Gastroesophageal sphincter (tissue), 4 donors: ENCODE measurements at regions not wholly inside any gene's neighbourhood (a gene's known extent, or its start where the extent isn't known, plus 50 kb on each side); places are given as distances from the start of the nearest gene placed in this dataset.
"Not testable (repeated sequence)": the region's sequence is repeated elsewhere in the genome, so short reads cannot be mapped to it uniquely, and the experiment has no call there.

ENCODE experiments used
- ATAC-seq: fragments of 150-250 bp; one replicate; pipeline ENCODE4 v1.9.1; 2016; ENCODE audit warnings: mild to moderate bottlenecking, moderate library complexity
- H3K27ac ChIP-seq, 4 donors: fragments of 200-600 bp; sonication (generic) in 3 of 4; 1 replicate in 3 of 4; 2 replicates in 1 of 4; pipeline ENCODE4 v1.5.1; 2016 to 2019
- H3K27me3 ChIP-seq: fragments of 200-600 bp; sonication (generic); one replicate; pipeline ENCODE4 v1.5.1; 2019
- H3K36me3 ChIP-seq, 2 donors: fragments of 200-600 bp; sonication (generic); one replicate each; pipeline ENCODE4 v1.5.1; 2019; ENCODE audit warnings: control low read depth in 1 of 2
- H3K4me1 ChIP-seq, 3 donors: fragments of 200-600 bp; sonication (generic); 1 replicate in 2 of 3; 2 replicates in 1 of 3; pipeline ENCODE4 v1.5.1; 2016 to 2019; ENCODE audit warnings: control low read depth in 2 of 3
- H3K4me3 ChIP-seq, 2 donors: fragments of 200-600 bp; sonication (generic); one replicate each; pipeline ENCODE4 v1.5.1; 2019; ENCODE audit warnings: mild to moderate bottlenecking in 1 of 2, moderate library complexity in 1 of 2
- H3K9me3 ChIP-seq, 3 donors: fragments of 200-600 bp; sonication (generic); one replicate each; pipeline ENCODE4 v1.5.1; 2017 to 2019; ENCODE audit warnings: control low read depth in 2 of 3
- EP300 ChIP-seq: sonication (generic); formaldehyde crosslinking; IDR thresholded peaks from one replicate; pipeline ENCODE4 v1.6.1; 2017; ENCODE audit warnings: antibody characterized with exemption, mild to moderate bottlenecking
- POLR2A ChIP-seq, 2 donors: fragments of 450-650 bp; IDR thresholded peaks; one replicate each; pipeline ENCODE4 v1.6.1; 2017; ENCODE audit warnings: antibody characterized with exemption in 2 of 2, mild to moderate bottlenecking in 2 of 2, moderate library complexity in 1 of 2
- POLR2AphosphoS5 ChIP-seq: sonication (generic); formaldehyde crosslinking; IDR thresholded peaks from one replicate; pipeline ENCODE4 v1.6.1; 2017; ENCODE audit warnings: antibody characterized with exemption
- WGBS, 2 donors: methylation state at CpG; one replicate each; pipeline ENCODE4 v1.1.5; 2018; ENCODE audit warnings: low coverage in 1 of 2; 5-methylcytosine and 5-hydroxymethylcytosine counted together
- TF ChIP-seq, protein P1 (sequence below), 4 experiments: fragments of 200-600 bp in 2 of 4; fragments of 450-650 bp in 2 of 4; sonication (generic) in 1 of 4; IDR thresholded peaks; one replicate each; pipeline ENCODE4 v1.5.1; 2017 to 2019; ENCODE audit warnings: antibody characterized with exemption in 4 of 4, mild to moderate bottlenecking in 2 of 4, moderate library complexity in 2 of 4

DNA sequence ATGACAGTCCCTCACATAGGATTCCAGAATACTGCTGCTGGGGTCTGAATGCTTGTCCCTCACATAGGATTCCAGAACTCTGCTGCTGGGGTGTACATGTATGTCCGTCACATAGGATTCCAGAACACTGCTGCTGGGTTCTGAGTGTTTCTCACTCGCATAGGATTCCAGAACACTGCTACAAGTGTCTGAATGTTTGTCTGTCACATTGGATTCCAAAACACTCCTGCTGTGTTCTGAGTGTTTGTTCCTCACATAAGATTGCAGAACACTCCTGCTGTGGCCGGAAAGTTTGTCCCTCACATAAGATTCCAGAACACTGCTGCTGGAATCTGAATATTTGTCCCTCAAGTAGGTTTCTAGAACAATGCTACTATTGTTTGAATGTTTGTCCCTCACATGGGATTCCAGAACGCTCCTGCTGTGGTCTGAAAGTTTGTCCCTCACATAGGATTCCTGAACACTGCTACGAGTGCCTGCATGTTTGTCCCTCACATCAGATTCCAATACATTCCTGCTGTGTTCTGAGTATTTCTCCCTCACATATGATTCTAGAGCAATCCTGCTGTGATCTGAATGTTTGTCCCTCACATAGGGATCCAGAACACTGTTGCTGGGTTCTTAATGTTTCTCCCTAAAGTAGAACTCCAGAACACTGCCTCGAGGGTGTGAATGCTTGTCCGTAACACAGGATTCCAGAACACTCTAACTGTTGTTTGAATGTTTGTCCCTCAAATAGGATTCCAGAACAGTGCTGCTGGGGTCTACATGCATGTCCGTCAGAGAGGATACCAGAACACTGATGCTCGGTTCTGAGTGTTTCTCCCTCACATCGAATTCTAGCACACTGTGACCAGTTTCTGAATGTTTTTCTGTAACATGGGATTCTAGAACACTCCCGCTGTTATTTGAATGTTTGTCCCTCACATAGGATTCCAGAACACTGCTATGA lies 200.4 kb downstream of the FOXD4L6 start:
- H3K27me3 ChIP-seq, result no peaks in the 10 kb centered on the region
- H3K9me3 ChIP-seq, result peaks cover 2 to 84% (median 13%) of the 10 kb centered on the region in 3 donors
- no peaks in the 10 kb centered on the region for H3K4me1 ChIP-seq
- no peak overlapping the region for H3K27ac ChIP-seq
- TF ChIP-seq POLR2AphosphoS5 (no peak), EP300 (no peak), POLR2A (IDR thresholded peaks at IDR 0.05) (no peak)
- TF ChIP-seq, protein P1, sequence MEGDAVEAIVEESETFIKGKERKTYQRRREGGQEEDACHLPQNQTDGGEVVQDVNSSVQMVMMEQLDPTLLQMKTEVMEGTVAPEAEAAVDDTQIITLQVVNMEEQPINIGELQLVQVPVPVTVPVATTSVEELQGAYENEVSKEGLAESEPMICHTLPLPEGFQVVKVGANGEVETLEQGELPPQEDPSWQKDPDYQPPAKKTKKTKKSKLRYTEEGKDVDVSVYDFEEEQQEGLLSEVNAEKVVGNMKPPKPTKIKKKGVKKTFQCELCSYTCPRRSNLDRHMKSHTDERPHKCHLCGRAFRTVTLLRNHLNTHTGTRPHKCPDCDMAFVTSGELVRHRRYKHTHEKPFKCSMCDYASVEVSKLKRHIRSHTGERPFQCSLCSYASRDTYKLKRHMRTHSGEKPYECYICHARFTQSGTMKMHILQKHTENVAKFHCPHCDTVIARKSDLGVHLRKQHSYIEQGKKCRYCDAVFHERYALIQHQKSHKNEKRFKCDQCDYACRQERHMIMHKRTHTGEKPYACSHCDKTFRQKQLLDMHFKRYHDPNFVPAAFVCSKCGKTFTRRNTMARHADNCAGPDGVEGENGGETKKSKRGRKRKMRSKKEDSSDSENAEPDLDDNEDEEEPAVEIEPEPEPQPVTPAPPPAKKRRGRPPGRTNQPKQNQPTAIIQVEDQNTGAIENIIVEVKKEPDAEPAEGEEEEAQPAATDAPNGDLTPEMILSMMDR (IDR thresholded peaks at IDR 0.05), result no peak
- no peak for ATAC-seq
- H3K36me3 ChIP-seq, result no peaks in the 10 kb centered on the region
- 67 to 68% methylated on average over 11 of the region's 11 CpGs for WGBS, 2 donors
- H3K4me3 ChIP-seq, result no peak overlapping the region

DNA sequence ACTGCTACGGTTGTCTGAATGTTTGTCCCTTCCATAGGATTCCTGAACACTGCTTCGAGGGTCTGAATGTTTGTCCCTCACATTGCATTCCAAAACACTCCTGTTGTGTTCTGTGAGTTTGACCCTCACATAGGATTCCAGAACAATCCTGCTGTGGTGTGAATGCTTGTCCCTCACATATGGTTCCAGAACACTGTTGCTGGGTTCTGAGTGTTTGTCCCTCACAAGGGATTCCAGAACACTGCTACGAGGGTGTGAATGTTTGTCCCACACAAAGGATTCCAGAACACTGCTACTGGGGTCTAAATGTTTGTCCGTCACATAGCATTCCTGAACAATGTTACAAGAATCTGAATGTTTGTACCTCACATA lies 201.2 kb downstream of the FOXD4L6 start:
- 50 to 67% methylated on average over 4 of the region's 4 CpGs for WGBS, 2 donors
- ATAC-seq, result no peak
- peaks cover 2 to 91% (median 13%) of the 10 kb centered on the region in 3 donors for H3K9me3 ChIP-seq
- H3K27me3 ChIP-seq, result no peaks in the 10 kb centered on the region
- no peak overlapping the region for H3K27ac ChIP-seq
- H3K4me3 ChIP-seq, result no peak overlapping the region
- H3K4me1 ChIP-seq, result no peaks in the 10 kb centered on the region
- H3K36me3 ChIP-seq, result no peaks in the 10 kb centered on the region
- TF ChIP-seq, protein P1 (IDR thresholded peaks at IDR 0.05), result no peak
- no peak for TF ChIP-seq POLR2AphosphoS5
- no peak for TF ChIP-seq POLR2A (IDR thresholded peaks at IDR 0.05)
- TF ChIP-seq EP300, result no peak

DNA sequence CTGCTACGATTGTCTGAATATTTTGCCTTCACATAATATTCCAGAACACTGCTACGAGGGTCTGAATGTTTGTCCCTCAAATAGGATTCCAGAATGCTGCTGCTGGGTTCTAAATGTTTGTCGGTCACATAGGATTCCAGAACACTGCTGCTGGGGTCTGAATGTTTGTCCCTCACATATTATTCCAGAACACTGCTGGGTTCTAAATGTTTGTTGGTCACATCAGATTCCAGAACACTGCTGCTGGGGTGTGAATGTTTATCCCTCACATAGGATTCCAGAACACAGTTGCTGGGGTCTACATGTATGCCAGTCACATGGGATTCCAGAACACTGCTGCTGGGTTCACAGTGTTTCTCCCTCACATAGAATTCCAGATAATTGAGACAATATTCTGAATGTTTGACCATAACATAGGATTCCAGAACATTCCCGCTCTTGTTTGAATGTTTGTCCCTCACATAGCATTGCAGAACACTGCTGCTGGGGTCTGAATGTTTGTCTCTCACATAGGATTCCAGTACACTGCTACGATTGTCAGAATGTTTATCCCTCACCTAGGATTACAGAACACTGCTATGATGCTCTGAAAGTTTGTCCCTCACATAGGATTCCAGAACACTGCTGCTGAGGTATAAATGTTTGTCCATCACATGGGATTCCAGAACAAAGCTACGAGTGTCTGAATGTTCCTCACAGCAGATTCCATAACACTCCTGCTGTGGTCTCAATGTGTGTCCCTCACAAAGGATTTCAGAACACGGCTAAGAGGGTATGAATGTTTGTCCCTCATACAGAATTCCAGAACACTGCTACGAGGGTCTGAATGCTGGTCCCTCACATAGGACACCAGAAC lies 201.8 kb downstream of the FOXD4L6 start:
- Histone ChIP-seq H3K36me3 (no peaks in the 10 kb centered on the region), H3K27ac (no peak overlapping the region), H3K9me3 (peaks cover 2 to 97% (median 13%) of the 10 kb centered on the region in 3 donors), H3K4me1 (no peaks in the 10 kb centered on the region), H3K27me3 (no peaks in the 10 kb centered on the region), H3K4me3 (no peak overlapping the region)
- TF ChIP-seq POLR2A (IDR thresholded peaks at IDR 0.05) (no peak), EP300 (no peak), POLR2AphosphoS5 (no peak)
- TF ChIP-seq, protein P1 (IDR thresholded peaks at IDR 0.05), result no peak
- ATAC-seq, result no peak
- 64% methylated on average over 8 of the region's 8 CpGs for WGBS, 2 donors

DNA sequence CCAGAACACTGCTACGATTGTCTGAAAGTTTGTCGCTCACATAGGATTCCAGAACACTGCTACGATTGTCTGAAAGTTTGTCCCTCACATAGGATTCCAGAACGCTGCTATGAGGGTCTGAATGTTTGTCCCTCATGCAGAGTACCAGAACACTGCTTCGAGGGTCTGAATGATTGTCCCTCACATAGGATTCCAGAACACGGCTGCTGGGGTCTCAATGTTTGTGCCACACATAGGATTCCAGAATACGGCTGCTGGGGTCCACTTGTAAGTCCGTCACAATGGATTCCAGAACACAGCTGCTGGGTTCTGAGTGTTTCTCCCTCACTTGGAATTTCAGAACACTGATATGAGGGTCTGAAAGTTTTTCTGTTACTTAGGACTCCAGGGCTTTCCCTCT lies 203.3 kb downstream of the FOXD4L6 start:
- no peak overlapping the region for H3K4me3 ChIP-seq
- no peaks in the 10 kb centered on the region for H3K36me3 ChIP-seq
- no peaks in the 10 kb centered on the region for H3K4me1 ChIP-seq
- no peaks in the 10 kb centered on the region for H3K27me3 ChIP-seq
- no peak for TF ChIP-seq EP300
- TF ChIP-seq, protein P1 (IDR thresholded peaks at IDR 0.05), result no peak
- TF ChIP-seq POLR2A (IDR thresholded peaks at IDR 0.05), result no peak
- no peak for TF ChIP-seq POLR2AphosphoS5
- 67 to 68% methylated on average over 8 of the region's 8 CpGs for WGBS, 2 donors
- H3K27ac ChIP-seq, result no peak overlapping the region
- peaks cover 2 to 100% (median 13%) of the 10 kb centered on the region in 3 donors for H3K9me3 ChIP-seq
- ATAC-seq, result no peak

DNA sequence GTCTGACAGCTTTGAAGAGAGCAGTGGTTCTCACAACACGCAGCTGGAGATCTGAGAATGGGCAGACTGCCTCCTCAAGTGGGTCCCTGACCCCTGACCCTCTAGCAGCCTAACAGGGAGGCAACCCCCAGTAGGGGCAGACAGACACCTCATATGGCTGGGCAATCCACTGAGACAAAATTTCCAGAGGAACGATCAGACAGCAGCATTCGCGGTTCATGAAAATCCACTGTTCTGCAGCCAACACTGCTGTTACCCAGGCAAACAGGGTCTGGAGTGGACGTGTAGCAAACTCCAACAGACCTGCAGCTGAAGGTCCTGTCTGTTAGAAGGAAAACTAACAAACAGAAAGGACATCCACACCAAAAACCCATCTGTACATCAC lies 212.1 kb downstream of the FOXD4L6 start:
- not testable (repeated sequence) for H3K27me3 ChIP-seq, ATAC-seq, H3K4me1 ChIP-seq, H3K4me3 ChIP-seq, H3K27ac ChIP-seq
- WGBS, 2 donors, result 62 to 65% methylated on average over 4 to 5 of the region's 5 CpGs
- H3K9me3 ChIP-seq, result peaks cover 9 to 94% (median 16%) of the 10 kb centered on the region in 3 donors
- peaks cover 0 to 20% of the 10 kb centered on the region in 2 donors for H3K36me3 ChIP-seq

DNA sequence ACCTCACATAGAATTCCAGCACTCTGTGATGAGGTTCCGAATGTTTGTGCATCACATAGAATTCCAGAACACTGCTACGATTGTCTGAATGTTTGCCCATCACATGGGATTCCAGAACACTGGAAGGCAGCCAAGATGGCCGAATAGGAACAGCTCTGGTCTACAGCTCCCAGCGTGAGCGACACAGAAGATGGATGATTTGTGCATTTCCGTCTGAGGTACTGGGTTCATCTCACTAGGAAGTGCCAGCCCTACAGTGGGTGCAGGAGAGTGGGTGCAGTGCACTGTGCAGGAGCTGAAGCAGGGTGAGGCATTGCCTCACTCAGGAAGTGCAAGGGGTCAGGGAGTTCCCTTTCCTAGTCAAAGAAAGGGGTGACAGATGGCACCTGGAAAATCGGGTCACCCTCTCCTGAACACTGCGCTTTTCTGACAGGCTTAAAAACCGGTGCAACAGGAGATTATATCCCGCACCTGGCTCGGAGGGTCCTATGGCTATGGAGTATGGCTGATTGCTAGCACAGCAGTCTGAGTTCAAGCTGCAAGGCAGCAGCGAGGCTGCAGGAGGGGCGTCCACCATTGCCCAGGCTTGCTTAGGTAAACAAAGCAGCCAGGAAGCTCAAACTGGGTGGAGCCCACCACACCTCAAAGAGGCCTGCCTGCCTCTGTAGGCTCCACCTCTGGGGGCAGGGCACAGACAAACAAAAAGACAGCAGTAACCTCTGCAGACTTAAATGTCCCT lies 212.7 kb downstream of the FOXD4L6 start:
- not testable (repeated sequence) for ATAC-seq, H3K27me3 ChIP-seq, H3K4me3 ChIP-seq, H3K27ac ChIP-seq, H3K4me1 ChIP-seq
- 77 to 82% methylated on average over 13 of the region's 13 CpGs for WGBS, 2 donors
- Histone ChIP-seq H3K9me3 (peaks cover 9 to 94% (median 16%) of the 10 kb centered on the region in 3 donors), H3K36me3 (peaks cover 0 to 20% of the 10 kb centered on the region in 2 donors)
